ENCODE measurements at regions not wholly inside any gene's neighbourhood (a gene's known extent, or its start where the extent isn't known, plus 50 kb on each side); places are given as distances from the start of the nearest gene placed in this dataset.
A peak's percentile ranks its signal among the peaks of the same experiment; 100 is the strongest.

DNA sequence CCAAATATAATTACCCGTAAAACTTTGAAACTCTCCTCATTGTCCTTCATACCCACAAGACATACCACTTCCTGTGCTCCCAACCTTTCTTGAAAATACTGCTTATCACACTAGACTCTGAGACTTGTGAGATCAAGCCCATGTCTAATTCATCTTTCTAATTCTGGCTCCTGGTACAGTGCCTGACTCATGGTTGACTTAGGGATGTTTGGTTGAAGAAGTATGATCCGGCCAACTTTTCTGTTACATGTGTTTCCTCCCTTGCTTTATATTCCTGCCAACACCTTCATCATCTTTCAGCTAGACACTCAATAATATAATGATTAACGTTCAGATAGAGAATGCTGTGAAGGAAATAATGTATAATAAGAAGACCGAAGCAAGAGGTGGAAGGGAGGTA is 58.2 kb downstream of the MEX3B start:
- DNase-seq, result no peak

- DNase-seq, result no peak
Measured at GRCh38 chr15:81983497-81983896, 62.3 kb downstream of the MEX3B start.

GRCh38 chr15:81982808-81983207 is 63.0 kb downstream of the MEX3B start:
- DNase-seq, result no peak

GRCh38 chr15:81981908-81982307 is 63.9 kb downstream of the MEX3B start:
- no peak for DNase-seq

GRCh38 chr15:81977464-81977863 is 68.4 kb downstream of the MEX3B start:
- no peak for DNase-seq

- no peak for DNase-seq
Measured at GRCh38 chr15:81968691-81969090, 77.1 kb downstream of the MEX3B start.

DNA sequence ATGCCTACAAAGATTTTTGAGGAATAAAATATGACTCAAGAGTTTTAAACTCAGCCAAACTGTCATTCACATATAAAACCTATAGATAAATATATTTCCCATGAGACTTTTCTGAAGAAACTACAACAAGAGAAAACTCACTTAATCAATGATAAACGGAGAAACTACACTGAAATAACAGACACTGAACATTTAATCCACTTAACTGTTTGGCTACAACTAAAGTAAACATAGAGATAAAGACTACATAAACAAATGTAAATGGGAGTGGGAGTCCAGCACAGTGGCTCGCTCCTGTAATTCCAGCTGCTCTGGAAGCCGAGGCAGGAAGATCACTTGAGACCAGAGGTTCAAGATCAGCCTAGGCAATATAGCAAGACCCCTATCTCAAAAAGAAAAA is 79.2 kb downstream of the MEX3B start:
- no peak for DNase-seq

DNA sequence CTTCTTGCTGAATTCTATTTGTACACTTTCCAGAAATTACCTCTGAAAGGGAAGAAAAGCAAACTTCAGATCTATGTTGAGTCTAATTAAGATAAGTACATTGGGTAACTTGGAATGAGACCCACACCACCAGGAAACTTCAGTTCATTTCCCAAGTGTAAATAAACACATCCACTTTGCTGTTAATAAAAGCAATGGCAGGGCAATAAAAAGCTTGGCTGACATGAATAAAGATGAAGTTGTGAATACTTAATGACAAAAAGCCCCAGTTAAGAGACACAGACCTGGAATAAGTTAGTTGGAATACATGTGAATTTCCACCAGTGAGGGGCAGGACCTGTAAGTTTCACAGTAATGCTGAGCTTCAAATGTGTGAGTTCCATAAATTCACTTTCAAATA is 83.3 kb downstream of the MEX3B start:
- no peak for DNase-seq

DNA sequence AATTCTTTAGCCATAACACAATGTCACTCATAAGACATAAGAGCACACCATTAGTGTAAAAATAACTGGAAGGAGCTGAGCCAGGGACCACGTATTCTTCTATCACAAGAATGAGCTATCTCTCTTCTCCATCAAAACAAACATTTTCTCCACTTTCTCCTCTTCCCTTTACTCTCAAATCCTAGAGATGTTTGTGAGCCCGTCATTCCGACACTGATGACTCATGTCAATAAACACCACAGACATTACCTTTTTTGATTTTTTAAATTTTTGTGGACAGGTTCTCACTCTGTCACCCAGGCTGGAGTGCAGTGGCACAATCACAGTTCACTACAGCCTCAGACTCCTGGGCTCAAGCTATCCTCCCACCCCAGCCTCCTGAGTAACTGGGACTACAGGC is 86.6 kb downstream of the MEX3B start:
- no peak for DNase-seq

- DNase-seq, result no peak
Measured at GRCh38 chr15:81957698-81958097, 88.1 kb downstream of the MEX3B start.

DNA sequence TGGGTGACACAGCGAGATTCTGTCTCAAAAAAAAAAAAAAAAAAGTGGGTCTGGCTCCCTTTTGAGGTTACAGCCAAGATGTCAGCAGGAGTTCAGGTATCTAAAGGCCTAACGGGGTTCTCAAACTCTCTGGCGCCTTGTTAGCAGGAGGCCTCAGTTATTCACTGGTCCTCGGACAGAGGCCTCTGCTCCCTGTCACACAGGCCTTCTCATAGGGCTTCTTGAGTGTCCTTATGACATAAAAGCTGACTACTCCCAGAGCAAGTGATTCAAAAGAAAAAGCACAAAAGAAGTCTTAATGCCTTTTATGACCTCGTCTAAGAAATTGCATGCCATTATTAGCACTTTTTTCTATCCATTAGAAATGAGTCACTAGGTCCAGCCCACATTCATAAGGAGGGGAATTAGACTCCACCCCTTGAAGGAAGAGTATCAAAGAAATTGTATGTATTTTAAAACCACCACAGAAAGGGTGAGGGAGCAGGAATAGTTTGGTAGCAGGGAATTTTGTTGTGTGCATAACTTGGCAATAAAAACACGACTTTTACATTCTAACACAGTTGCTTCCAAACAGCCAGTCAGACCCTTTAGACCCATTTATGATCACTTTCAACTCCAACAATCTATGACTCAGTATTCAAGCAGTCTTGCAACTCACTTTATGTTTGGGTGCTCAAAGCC is 90.3 kb downstream of the MEX3B start:
- DNase-seq, result no peak

- no peak for DNase-seq
Measured at GRCh38 chr15:81954158-81954783, 91.5 kb downstream of the MEX3B start.

DNA sequence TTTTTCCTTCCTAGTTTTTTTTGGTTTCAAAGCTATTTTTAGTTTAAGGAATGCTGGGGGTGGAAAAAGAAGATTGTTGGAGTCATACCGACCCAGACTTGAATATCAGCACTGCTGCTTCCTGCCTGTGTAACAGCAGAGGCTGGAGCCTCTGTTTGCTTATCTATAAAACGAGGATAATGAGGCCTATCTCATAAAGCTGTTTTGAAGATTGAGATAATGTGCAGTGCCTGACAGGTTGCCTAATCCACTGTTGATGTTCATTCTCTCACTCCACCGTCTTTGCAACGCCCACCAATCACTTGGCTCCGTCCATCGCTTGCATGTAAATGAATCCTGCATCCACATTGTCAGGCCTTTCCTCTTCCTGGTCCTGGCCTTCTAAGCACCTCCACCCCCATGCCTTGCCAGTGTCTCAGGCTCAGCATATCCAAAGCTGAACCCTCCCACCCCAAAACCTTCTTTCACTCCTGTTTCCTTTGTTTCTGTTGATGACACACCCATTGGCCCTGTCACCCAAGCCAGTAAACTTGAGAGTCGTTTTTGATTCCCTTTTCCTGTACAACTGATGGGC is 94.9 kb downstream of the MEX3B start:
- peak; percentile 81 for DNase-seq

GRCh38 chr15:81948751-81949150 is 97.1 kb downstream of the MEX3B start:
- no peak for DNase-seq

GRCh38 chr15:81948222-81948621 is 97.6 kb downstream of the MEX3B start:
- DNase-seq, result no peak

GRCh38 chr15:81947548-81947947 is 98.3 kb downstream of the MEX3B start:
- DNase-seq, result no peak

DNA sequence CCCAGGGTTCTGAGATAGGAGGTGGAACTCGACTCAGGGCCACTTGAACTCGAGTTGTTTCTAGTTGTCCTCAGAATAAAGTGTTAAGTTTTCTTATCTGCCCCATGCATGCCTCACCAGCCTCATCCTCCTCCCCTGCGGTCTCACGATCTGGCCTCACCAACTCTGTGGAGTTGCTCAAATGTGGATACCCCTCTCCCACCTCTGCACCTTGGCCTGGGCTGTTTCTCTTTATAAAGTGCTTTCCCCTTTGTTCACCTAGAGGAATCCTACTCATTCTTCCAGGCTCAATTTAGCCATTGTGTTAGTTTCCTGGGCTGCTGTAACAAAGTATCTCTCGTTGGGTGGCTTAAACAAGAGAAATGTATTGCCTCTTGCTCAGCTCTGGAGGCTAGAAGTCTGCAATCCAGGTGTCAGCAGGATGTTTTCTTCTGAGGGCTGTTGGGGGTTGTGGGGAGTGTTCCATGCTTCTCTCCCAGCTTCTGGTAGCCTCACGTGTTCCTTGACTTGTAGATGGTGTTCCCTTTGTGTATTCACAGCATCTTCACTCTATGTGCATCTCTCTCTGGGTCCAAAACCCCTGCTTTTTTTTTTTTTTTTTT is 100.7 kb downstream of the MEX3B start:
- no peak for DNase-seq

DNA sequence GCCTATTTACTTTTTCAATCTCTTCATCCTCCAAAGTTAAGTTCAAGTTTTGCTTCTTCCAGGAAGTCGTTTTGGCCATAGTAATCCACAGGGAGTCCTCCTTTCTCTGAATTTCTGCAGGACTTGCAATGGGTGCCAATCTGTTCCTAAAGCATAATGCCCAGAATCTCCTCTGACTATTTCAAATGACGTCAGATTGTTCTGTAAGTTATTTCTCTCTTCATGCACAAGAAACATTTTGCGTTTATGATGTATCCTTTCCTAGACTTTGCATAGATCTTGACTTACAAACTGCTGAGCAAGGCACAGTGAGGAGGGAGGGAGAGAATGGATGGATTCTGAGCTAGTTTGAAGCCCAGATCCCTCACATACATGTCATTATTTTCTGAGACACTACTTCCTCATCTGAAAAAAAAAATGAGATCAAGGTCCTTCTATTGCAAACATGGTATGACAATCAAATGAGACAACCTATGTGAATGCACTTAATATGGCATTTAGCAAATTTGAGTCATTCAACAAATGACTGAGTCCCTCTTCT is 103.1 kb downstream of the MEX3B start:
- DNase-seq, result no peak

DNA sequence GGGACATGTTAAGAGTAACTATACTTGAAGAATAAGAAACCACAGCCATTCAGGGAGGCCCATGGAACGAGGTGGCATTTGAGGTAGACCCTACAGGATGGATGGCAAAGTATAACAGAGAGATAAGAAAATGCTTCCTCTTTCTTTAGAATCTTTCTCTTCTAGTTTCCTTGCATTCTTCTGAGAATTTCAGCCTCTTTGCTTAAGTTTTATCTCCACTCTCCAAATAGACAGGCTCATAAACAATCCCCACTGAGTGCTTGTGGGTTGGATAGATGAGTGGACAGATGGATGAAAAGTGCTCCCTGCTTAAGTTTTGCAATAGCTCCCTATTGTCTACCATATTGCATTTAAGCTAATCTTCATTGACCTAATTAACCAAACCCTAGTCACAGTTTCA is 103.7 kb downstream of the MEX3B start:
- no peak for DNase-seq

DNA sequence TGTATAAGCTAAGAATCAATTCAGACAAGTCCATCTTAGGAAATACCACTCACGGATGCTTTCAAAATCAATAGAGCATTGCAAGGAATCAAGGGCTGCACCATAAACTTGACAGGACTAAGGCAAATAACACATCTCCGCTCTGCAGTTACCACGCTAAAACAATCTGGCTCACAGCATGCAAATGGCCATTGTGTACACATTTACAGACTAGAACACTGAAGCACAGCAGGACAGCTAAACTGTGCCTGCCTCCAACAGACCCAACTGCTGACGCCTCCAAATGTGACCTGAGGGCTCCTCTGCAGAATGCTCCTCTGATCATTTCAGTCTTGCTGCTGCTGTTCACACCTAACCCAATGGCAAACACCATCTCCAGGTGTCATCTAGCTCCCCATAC is 104.3 kb downstream of the MEX3B start:
- no peak for DNase-seq

GRCh38 chr15:81940467-81941451 is 105.1 kb downstream of the MEX3B start:
- no peak for DNase-seq

DNA sequence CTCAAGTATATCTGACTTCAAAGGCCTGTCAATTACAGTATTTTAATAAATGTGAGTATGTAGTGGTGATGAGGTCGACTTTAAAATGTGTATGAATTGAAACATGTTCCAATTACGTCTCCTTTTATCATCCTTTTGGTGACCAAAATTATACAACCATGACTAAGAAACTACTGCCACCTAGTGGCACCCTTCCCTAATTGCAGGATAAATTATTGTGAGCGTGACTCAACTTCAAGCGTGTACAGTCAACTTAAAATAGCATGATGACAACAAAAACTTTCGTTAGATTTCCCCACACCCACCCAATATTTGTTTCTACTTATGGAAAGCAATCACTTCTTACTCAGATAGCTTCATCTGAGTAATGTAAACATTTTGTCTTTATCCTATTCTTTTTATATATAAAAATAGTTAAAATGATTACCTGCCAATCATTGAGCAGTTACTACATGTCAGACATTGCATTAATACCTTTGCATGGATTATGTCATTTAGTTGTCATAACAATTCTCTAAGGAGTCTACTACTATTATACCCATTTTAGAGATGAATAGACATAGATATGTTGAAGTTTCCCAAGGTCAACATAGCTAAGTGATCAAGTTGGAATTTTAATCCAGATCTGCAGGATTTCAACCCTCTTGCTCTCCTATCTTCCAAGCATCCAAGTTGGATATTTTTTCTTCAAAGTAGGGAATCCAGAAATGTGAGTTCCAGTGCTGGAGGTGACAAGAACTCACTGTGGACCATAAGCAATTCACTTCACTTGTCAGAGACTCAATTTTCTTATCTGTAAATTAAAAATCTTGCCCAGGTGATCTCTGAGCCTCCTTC is 106.0 kb downstream of the MEX3B start:
- peak; percentile 75 for DNase-seq
